Tibial nerve (tissue), 4 donors: ENCODE measurements at regions not wholly inside any gene's neighbourhood (a gene's known extent, or its start where the extent isn't known, plus 50 kb on each side); places are given as distances from the start of the nearest gene placed in this dataset.

Experiments
- DNase-seq, 2 donors: peaks; one replicate each; pipeline ENCODE4 v3.0.0-alpha.2; 2019; ENCODE audit warnings: low spot score in 2 of 2
- H3K27ac ChIP-seq, 4 donors: fragments of 200-600 bp; sonication (generic) in 3 of 4; one replicate each; pipeline ENCODE4 v1.5.1; 2017 to 2019; ENCODE audit warnings: mild to moderate bottlenecking in 1 of 4
- H3K27me3 ChIP-seq, 2 donors: fragments of 200-600 bp; sonication (generic) in 1 of 2; one replicate each; pipeline versions ENCODE4 v1.5.1 to v1.6.0; 2017 to 2019
- H3K36me3 ChIP-seq, 3 donors: fragments of 200-600 bp; sonication (generic); one replicate each; pipeline ENCODE4 v1.5.1; 2018 to 2019
- H3K4me1 ChIP-seq, 4 donors: fragments of 200-600 bp; sonication (generic) in 3 of 4; one replicate each; pipeline ENCODE4 v1.5.1; 2017 to 2019
- H3K4me3 ChIP-seq, 4 donors: fragments of 200-600 bp; sonication (generic) in 3 of 4; one replicate each; pipeline ENCODE4 v1.5.1; 2017 to 2019; ENCODE audit warnings: mild to moderate bottlenecking in 1 of 4, moderate library complexity in 1 of 4
- H3K9me3 ChIP-seq, 4 donors: fragments of 200-600 bp; sonication (generic) in 3 of 4; one replicate each; pipeline ENCODE4 v1.5.1; 2017 to 2019
- CTCF ChIP-seq, 5 experiments: fragments of 200-600 bp in 3 of 5; fragments of 450-650 bp in 2 of 5; sonication (generic) in 3 of 5; IDR thresholded peaks; one replicate each; pipeline ENCODE4 v1.5.1; 2016 to 2019; ENCODE audit warnings: antibody characterized with exemption in 5 of 5, mild to moderate bottlenecking in 3 of 5, moderate library complexity in 2 of 5
- EP300 ChIP-seq, 2 donors: sonication (generic); formaldehyde crosslinking; IDR thresholded peaks; one replicate each; pipeline ENCODE4 v1.6.1; 2017; ENCODE audit warnings: antibody characterized with exemption in 2 of 2, mild to moderate bottlenecking in 1 of 2
- POLR2A ChIP-seq, 2 donors: fragments of 450-650 bp; IDR thresholded peaks; one replicate each; pipeline ENCODE4 v1.6.1; 2017; ENCODE audit warnings: antibody characterized with exemption in 2 of 2, mild to moderate bottlenecking in 2 of 2, moderate library complexity in 2 of 2
- WGBS, 2 donors: methylation state at CpG; one replicate each; pipeline ENCODE4 v1.1.5; 2018; 5-methylcytosine and 5-hydroxymethylcytosine counted together

DNA sequence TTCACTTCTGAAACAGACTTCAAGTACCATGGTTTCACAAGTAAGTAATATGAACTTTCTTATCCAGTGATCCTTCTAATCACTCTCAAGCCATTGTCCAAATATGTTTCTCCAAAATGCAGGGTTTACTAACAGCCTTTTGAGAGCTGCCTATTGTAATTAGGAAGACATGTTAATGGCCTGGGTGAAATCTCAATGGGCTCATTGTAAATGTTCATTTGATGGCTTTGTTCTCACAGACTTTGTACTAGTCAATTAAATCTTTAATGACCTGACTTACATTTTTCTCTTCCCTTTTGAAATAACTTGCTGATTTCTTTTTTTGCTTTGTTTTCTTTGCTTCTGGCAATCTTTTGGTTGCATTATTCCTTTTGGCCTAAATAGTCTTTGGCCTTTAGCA, 444.8 kb downstream of the LIG4 start:
- no peaks in the 10 kb centered on the region for H3K9me3 ChIP-seq
- H3K4me3 ChIP-seq, result no peak overlapping the region
- H3K27me3 ChIP-seq, result no peaks in the 10 kb centered on the region
- H3K4me1 ChIP-seq, result no peaks in the 10 kb centered on the region
- no peak for TF ChIP-seq EP300 (IDR thresholded peaks at IDR 0.05)
- no peak for TF ChIP-seq CTCF (IDR thresholded peaks at IDR 0.05)
- no peak for TF ChIP-seq POLR2A (IDR thresholded peaks at IDR 0.05)
- no peak for DNase-seq
- no peak overlapping the region for H3K27ac ChIP-seq
- no peaks in the 10 kb centered on the region for H3K36me3 ChIP-seq

- no peaks in the 10 kb centered on the region for H3K36me3 ChIP-seq
- no peak for TF ChIP-seq CTCF (IDR thresholded peaks at IDR 0.05)
- TF ChIP-seq EP300 (IDR thresholded peaks at IDR 0.05), result no peak
- TF ChIP-seq POLR2A (IDR thresholded peaks at IDR 0.05), result no peak
- H3K27me3 ChIP-seq, result no peaks in the 10 kb centered on the region
- H3K4me3 ChIP-seq, result no peak overlapping the region
- DNase-seq, result no peak
- no peak overlapping the region for H3K27ac ChIP-seq
- H3K4me1 ChIP-seq, result no peaks in the 10 kb centered on the region
- 47 to 53% methylated on average over 3 of the region's 3 CpGs for WGBS, 2 donors
- no peaks in the 10 kb centered on the region for H3K9me3 ChIP-seq
Measured at GRCh38 chr13:107767119-107767518, 448.2 kb downstream of the LIG4 start.

DNA sequence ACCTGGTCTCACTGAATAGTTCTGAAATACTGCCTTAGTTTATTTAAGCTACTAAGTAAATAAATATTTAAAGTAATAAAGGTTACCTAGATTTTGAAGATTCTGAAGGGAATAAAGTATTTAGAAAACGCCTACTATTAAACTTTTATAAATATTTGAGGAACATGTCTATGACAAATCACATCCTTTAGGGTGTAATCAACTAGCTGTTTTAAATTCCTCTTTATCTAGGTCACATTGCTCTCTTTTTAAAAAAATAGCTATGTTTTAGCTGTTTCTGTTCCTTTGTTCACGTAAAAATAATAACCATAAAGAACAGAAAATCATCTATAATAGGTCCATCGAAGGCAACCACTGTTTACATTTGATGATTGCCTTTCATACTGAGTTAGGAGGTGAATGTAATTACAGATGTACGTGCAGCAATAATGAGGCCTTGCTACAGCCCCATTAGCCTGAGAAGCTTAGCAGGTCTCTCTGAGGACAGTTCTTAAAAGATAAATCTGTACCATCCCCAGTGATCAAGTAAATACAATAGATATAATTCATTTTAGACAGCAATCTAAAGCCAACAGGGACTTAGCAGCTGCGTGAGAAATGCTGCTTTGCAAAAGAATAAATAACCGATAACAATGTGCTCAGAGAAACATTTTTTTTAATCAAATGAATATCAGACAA, 449.5 kb downstream of the LIG4 start:
- TF ChIP-seq CTCF (IDR thresholded peaks at IDR 0.05), result no peak
- no peaks in the 10 kb centered on the region for H3K27me3 ChIP-seq
- H3K27ac ChIP-seq, result no peak overlapping the region
- no peak overlapping the region for H3K4me3 ChIP-seq
- H3K4me1 ChIP-seq, result no peaks in the 10 kb centered on the region
- no peaks in the 10 kb centered on the region for H3K9me3 ChIP-seq
- 33 to 35% methylated on average over 6 of the region's 6 CpGs for WGBS, 2 donors
- no peak for DNase-seq
- no peaks in the 10 kb centered on the region for H3K36me3 ChIP-seq

DNA sequence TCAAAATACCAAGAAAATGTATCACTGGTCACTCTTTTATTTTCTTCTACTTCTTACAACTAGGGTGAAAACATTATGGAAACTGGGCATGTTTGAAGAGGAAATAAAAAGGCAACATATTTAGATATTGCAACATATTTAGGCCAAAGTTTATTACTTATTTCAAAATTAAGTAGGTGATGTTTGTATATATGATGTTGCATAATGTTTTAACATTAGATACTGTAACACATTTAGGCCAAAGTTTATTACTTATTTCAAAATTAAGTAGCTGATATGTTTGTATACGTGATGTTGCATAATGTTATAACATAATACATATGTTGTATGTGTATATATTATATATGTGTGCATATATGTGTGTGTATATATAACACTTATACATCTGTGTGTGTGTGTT, 451.3 kb downstream of the LIG4 start:
- Histone ChIP-seq H3K4me3 (no peak overlapping the region), H3K4me1 (no peaks in the 10 kb centered on the region), H3K27me3 (no peaks in the 10 kb centered on the region), H3K36me3 (no peaks in the 10 kb centered on the region), H3K9me3 (no peaks in the 10 kb centered on the region), H3K27ac (no peak overlapping the region)
- no peak for DNase-seq
- WGBS, 2 donors, result 98% methylated on average over 1 of the region's 1 CpG
- no peak for TF ChIP-seq EP300 (IDR thresholded peaks at IDR 0.05)

DNA sequence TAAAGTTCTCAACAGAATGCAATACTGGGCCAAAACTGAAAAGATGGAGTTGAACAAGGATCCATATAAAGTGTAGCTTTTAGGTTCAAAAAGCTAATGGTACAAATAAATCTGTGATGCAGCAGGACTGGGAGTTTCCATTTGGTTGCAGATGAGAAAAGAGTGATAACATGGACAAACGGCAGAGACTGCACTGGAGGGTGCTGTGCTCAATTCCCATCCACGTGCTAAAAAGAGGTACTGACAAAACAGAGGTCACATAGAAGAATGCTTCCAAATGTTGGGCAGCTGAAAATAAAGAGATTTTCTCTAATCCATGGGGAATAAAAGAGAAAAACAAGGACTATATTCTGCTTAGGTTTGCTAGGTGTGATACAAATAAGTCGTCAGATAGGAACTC, 461.6 kb downstream of the LIG4 start:
- no peaks in the 10 kb centered on the region for H3K4me1 ChIP-seq
- no peak for DNase-seq
- H3K4me3 ChIP-seq, result no peak overlapping the region
- no peaks in the 10 kb centered on the region for H3K36me3 ChIP-seq
- WGBS, 2 donors, result 39 to 54% methylated on average over 3 of the region's 3 CpGs
- no peak for TF ChIP-seq POLR2A (IDR thresholded peaks at IDR 0.05)
- no peak overlapping the region for H3K27ac ChIP-seq
- no peaks in the 10 kb centered on the region for H3K27me3 ChIP-seq
- no peaks in the 10 kb centered on the region for H3K9me3 ChIP-seq

DNA sequence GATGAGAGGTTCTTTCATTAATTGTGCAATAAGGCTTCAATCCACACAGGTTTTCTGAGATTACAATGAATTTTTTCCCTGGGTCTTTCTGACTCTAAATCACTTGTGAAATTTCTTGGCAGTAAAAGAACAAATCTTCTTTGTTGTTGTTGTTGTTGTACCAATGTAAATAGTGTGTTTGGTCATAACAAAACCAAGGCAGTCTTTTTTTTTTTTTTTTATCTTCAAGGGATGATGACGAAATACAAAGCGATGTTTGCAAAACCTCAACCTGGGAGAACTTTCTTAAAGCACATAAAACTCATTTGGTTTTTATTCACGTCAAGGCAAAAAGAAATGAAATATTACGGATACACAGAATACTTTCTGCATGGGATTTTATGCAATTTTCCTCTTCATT, 462.0 kb downstream of the LIG4 start:
- WGBS, 2 donors, result 69 to 84% methylated on average over 4 of the region's 4 CpGs
- Histone ChIP-seq H3K9me3 (no peaks in the 10 kb centered on the region), H3K4me1 (no peaks in the 10 kb centered on the region), H3K4me3 (no peak overlapping the region), H3K27ac (no peak overlapping the region), H3K27me3 (no peaks in the 10 kb centered on the region), H3K36me3 (no peaks in the 10 kb centered on the region)
- TF ChIP-seq POLR2A (IDR thresholded peaks at IDR 0.05) (no peak), CTCF (IDR thresholded peaks at IDR 0.05) (no peak), EP300 (IDR thresholded peaks at IDR 0.05) (no peak)
- DNase-seq, result no peak
